ENCODE measurements at regions not wholly inside any gene's neighbourhood (a gene's known extent, or its start where the extent isn't known, plus 50 kb on each side); places are given as distances from the start of the nearest gene placed in this dataset.

GRCh38 chr12:47023953-47024352 lies 55.5 kb upstream of the PCED1B start:
- no peak for DNase-seq (ENCODE audit: low read depth in 1 of 2, low spot score in 1 of 2)
- TF ChIP-seq CEBPB (IDR thresholded peaks at IDR 0.05), result 0 out of 4 replicates have a peak, but pooled peaks of 1 of the 2 experiments have one; percentile 6
- TF ChIP-seq RFX5 (IDR thresholded peaks at IDR 0.05), result no peak
- TF ChIP-seq POLR2AphosphoS2 (conservative IDR thresholded peaks at IDR 0.05; ENCODE audit: low read length), result no peak
- WGBS (ENCODE audit: missing lambda C conversion rate), result 84% methylated on average over 6 of the region's 6 CpGs
- H3K4me1 ChIP-seq, result peaks cover 26% of the 10 kb centered on the region; the same call in 2 of the 3 replicates
- H3K27ac ChIP-seq, result peak overlapping the region in 1 of 2 experiments; percentile 33; a peak in 3 of 6 replicates
- H3K9me3 ChIP-seq, result no peaks in the 10 kb centered on the region
- ATAC-seq, result no peak
- no peak overlapping the region for H3K4me3 ChIP-seq
- FAIRE-seq, result no peak
- ChIA-PET CTCF (interaction anchor here (0.6 to 2.3 kb wide), 2 partner anchors 8 to 661 kb away, joined by 3 to 9 read pairs; no protein-coding TSS in a partner anchor), POLR2A (no interaction called here)
- no peak overlapping the region for H3K4me2 ChIP-seq

DNA sequence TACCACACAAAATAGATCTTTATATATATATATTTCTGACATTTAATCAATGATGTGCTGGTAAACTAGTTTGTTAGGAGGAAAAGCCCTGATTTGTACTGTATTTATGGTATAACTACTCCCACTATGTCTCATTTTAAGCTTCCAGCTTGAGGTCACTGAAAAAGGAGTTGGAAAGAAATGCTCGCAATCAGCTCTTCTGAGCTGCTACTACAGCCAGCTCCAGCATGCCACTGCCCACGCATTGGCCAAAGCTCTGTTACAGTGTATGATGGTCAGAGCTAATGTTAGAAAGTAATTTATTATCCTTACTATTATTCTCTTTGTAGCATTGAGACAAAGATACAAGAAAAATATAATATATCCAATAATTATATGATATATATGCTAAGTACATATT lies 55.0 kb upstream of the PCED1B start:
- FAIRE-seq, result no peak
- H3K4me3 ChIP-seq, result no peak overlapping the region
- no peak for DNase-seq (ENCODE audit: low read depth in 1 of 2, low spot score in 1 of 2)
- POLR2A ChIA-PET, result no interaction called here
- CTCF ChIA-PET, result interaction anchor here (2.3 kb wide), 1 partner anchor 7 kb away, joined by 9 read pairs; no protein-coding TSS in a partner anchor
- no peaks in the 10 kb centered on the region for H3K9me3 ChIP-seq
- ATAC-seq, result no peak
- peaks cover 31% of the 10 kb centered on the region; the same call in 2 of the 3 replicates for H3K4me1 ChIP-seq
- 93% methylated on average over 2 of the region's 2 CpGs for WGBS (ENCODE audit: missing lambda C conversion rate)
- TF ChIP-seq EHMT2 (IDR thresholded peaks at IDR 0.05; ENCODE audit: low read depth) (no peak), ZNF302 (CRISPR knock-in tag; IDR thresholded peaks at IDR 0.05) (no peak), MAFK (IDR thresholded peaks at IDR 0.05; ENCODE audit: partially characterized antibody) (no peak), CBX8 (IDR thresholded peaks at IDR 0.05) (no peak), NFE2L2 (conservative IDR thresholded peaks at IDR 0.05; ENCODE audit: low read length) (no peak), PBX3 (IDR thresholded peaks at IDR 0.05) (no peak), JUNB (IDR thresholded peaks at IDR 0.05) (no peak), POLR2AphosphoS2 (conservative IDR thresholded peaks at IDR 0.05; ENCODE audit: low read length) (no peak), HOXB5 (CRISPR knock-in tag; IDR thresholded peaks at IDR 0.05) (no peak)
- TF ChIP-seq, protein P1, sequence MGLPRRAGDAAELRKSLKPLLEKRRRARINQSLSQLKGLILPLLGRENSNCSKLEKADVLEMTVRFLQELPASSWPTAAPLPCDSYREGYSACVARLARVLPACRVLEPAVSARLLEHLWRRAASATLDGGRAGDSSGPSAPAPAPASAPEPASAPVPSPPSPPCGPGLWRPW (IDR thresholded peaks at IDR 0.05), result no peak
- TF ChIP-seq, protein P2, sequence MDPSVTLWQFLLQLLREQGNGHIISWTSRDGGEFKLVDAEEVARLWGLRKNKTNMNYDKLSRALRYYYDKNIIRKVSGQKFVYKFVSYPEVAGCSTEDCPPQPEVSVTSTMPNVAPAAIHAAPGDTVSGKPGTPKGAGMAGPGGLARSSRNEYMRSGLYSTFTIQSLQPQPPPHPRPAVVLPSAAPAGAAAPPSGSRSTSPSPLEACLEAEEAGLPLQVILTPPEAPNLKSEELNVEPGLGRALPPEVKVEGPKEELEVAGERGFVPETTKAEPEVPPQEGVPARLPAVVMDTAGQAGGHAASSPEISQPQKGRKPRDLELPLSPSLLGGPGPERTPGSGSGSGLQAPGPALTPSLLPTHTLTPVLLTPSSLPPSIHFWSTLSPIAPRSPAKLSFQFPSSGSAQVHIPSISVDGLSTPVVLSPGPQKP (IDR thresholded peaks at IDR 0.05; ENCODE audit: low read depth, low read length), result no peak
- TF ChIP-seq, protein P3, sequence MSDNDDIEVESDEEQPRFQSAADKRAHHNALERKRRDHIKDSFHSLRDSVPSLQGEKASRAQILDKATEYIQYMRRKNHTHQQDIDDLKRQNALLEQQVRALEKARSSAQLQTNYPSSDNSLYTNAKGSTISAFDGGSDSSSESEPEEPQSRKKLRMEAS (IDR thresholded peaks at IDR 0.05), result no peak
- TF ChIP-seq, protein P4, sequence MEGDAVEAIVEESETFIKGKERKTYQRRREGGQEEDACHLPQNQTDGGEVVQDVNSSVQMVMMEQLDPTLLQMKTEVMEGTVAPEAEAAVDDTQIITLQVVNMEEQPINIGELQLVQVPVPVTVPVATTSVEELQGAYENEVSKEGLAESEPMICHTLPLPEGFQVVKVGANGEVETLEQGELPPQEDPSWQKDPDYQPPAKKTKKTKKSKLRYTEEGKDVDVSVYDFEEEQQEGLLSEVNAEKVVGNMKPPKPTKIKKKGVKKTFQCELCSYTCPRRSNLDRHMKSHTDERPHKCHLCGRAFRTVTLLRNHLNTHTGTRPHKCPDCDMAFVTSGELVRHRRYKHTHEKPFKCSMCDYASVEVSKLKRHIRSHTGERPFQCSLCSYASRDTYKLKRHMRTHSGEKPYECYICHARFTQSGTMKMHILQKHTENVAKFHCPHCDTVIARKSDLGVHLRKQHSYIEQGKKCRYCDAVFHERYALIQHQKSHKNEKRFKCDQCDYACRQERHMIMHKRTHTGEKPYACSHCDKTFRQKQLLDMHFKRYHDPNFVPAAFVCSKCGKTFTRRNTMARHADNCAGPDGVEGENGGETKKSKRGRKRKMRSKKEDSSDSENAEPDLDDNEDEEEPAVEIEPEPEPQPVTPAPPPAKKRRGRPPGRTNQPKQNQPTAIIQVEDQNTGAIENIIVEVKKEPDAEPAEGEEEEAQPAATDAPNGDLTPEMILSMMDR (IDR thresholded peaks at IDR 0.05), result no peak
- no peak overlapping the region for H3K4me2 ChIP-seq
- H3K27ac ChIP-seq, result no peak overlapping the region

- H3K4me3 ChIP-seq, result no peak overlapping the region
- no peak overlapping the region for H3K4me2 ChIP-seq
- DNase-seq (ENCODE audit: low read depth in 1 of 2, low spot score in 1 of 2), result no peak
- H3K9me3 ChIP-seq, result no peaks in the 10 kb centered on the region
- H3K4me1 ChIP-seq, result peaks cover 31% of the 10 kb centered on the region; the same call in 2 of the 3 replicates
- WGBS (ENCODE audit: missing lambda C conversion rate), result 86% methylated on average over 2 of the region's 2 CpGs
- H3K27ac ChIP-seq, result no peak overlapping the region
- TF ChIP-seq HOXA7 (CRISPR knock-in tag; IDR thresholded peaks at IDR 0.05), result no peak
- ChIA-PET CTCF (no interaction called here), POLR2A (no interaction called here)
- no peak for ATAC-seq
- no peak for FAIRE-seq
Measured at GRCh38 chr12:47025349-47025748, 54.1 kb upstream of the PCED1B start.

DNA sequence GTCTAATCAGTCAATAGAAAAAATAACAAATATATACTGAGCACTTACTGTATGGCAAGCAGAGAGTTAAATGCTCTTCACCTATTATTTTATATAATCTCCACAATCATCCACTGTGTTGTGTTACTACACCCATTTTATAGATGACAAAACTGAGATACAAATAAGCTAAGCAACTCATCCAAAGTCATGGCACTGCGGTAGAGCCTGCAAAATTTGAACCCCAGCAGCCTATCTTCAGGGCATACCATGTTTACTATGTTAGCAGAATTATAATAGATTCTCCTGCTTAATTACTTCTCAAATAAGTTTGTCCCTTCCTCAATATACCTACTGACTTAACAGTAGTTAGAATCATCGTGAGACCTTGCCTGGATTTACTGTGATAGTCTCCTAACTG lies 53.6 kb upstream of the PCED1B start:
- Histone ChIP-seq H3K4me1 (peaks cover 27% of the 10 kb centered on the region; the same call in 2 of the 3 replicates), H3K4me3 (no peak overlapping the region), H3K4me2 (no peak overlapping the region), H3K9me3 (no peaks in the 10 kb centered on the region), H3K27ac (no peak overlapping the region)
- DNase-seq (ENCODE audit: low read depth in 1 of 2, low spot score in 1 of 2), result no peak
- TF ChIP-seq, protein P2 (IDR thresholded peaks at IDR 0.05; ENCODE audit: low read depth, low read length), result no peak
- TF ChIP-seq HOXA7 (CRISPR knock-in tag; IDR thresholded peaks at IDR 0.05), result no peak
- no peak for TF ChIP-seq RAD21 (conservative IDR thresholded peaks at IDR 0.05 in 1 of 2, IDR thresholded peaks at IDR 0.05 in 1 of 2)
- TF ChIP-seq CEBPB (IDR thresholded peaks at IDR 0.05), result no peak
- TF ChIP-seq FOSB (CRISPR knock-in tag; IDR thresholded peaks at IDR 0.05), result no peak
- TF ChIP-seq NPAS2 (CRISPR knock-in tag; IDR thresholded peaks at IDR 0.05; ENCODE audit: borderline replicate concordance), result no peak
- TF ChIP-seq ESRRA (IDR thresholded peaks at IDR 0.05; ENCODE audit: borderline replicate concordance, low read length), result no peak
- TF ChIP-seq HOXB13 (CRISPR knock-in tag; IDR thresholded peaks at IDR 0.05; ENCODE audit: low read depth), result no peak
- no peak for TF ChIP-seq FOXS1 (CRISPR knock-in tag; IDR thresholded peaks at IDR 0.05)
- TF ChIP-seq CHD2 (IDR thresholded peaks at IDR 0.05; ENCODE audit: low read length, partially characterized antibody), result no peak
- CTCF ChIA-PET, result interaction anchor here (0.8 to 1.0 kb wide), 2 partner anchors 41 to 557 kb away, joined by 3 read pairs; no protein-coding TSS in a partner anchor
- ATAC-seq, result no peak
- POLR2A ChIA-PET, result no interaction called here
- no peak for FAIRE-seq
- 95% methylated on average over 2 of the region's 2 CpGs for WGBS (ENCODE audit: missing lambda C conversion rate)
